Adrenal gland (tissue), 9 donors: ENCODE measurements at regions not wholly inside any gene's neighbourhood (a gene's known extent, or its start where the extent isn't known, plus 50 kb on each side); places are given as distances from the start of the nearest gene placed in this dataset.

Source experiments
- DNase-seq, 7 donors: peaks; one replicate each; pipeline ENCODE4 v3.0.0-alpha.2; 2019 to 2020
- H3K27ac ChIP-seq, 5 donors: fragments of 200-600 bp; sonication (generic) in 4 of 5; 1 replicate in 3 of 5; 2 replicates in 2 of 5; pipeline versions ENCODE4 v1.5.1 to v1.8.0; 2016 to 2020; ENCODE audit warnings: mild to moderate bottlenecking in 1 of 5
- H3K27me3 ChIP-seq: fragments of 200-600 bp; 2 replicates; pipeline ENCODE4 v1.8.0; 2021
- H3K36me3 ChIP-seq, 2 donors: fragments of 200-600 bp; replicated peaks in 1 of 2; 1 replicate in 1 of 2; 2 replicates in 1 of 2; pipeline versions ENCODE4 v1.5.1 to v1.8.0; 2018 to 2022
- H3K4me1 ChIP-seq, 2 donors: fragments of 200-600 bp; replicated peaks in 1 of 2; 1 replicate in 1 of 2; 2 replicates in 1 of 2; pipeline versions ENCODE4 v1.5.1 to v1.8.0; 2018 to 2021
- H3K4me3 ChIP-seq, 4 donors: fragments of 200-600 bp; sonication (generic) in 3 of 4; one replicate each; pipeline ENCODE4 v1.5.1; 2016 to 2018
- H3K9me3 ChIP-seq, 3 donors: fragments of 200-600 bp; sonication (generic) in 1 of 3; replicated peaks in 1 of 3; 1 replicate in 2 of 3; 2 replicates in 1 of 3; pipeline versions ENCODE4 v1.5.1 to v1.8.0; 2016 to 2021
- CTCF ChIP-seq, 6 experiments: fragments of 450-650 bp in 4 of 6; fragments of 200-600 bp in 2 of 6; sonication (generic) in 1 of 6; IDR thresholded peaks; 1 replicate in 5 of 6; 2 replicates in 1 of 6; pipeline versions ENCODE4 v1.5.1 to v1.8.0; 2016 to 2021; ENCODE audit warnings: antibody characterized with exemption in 6 of 6, mild to moderate bottlenecking in 2 of 6, moderate library complexity in 1 of 6
- POLR2A ChIP-seq, 2 donors: fragments of 450-650 bp; IDR thresholded peaks; one replicate each; pipeline ENCODE4 v1.6.1; 2017; ENCODE audit warnings: antibody characterized with exemption in 2 of 2, mild to moderate bottlenecking in 2 of 2, moderate library complexity in 1 of 2
- WGBS, 4 donors: extraction: QIAGEN DNeasy Blood & Tissue Kit in 2 of 4; methylation state at CpG; one replicate each; pipeline versions ENCODE4 v1.1.5 to v1.1.7; 2013 to 2017; 5-methylcytosine and 5-hydroxymethylcytosine counted together
- intact Hi-C, 2 donors: fragments of 100-400 bp; cut with DNase I; formaldehyde crosslinking; loops; one replicate each; pipeline versions ENCODE4 v1.14.1 to v1.15.0; 2022 to 2023
- donor health status: healthy with polysubstance abuse.
- donor health status: Bipolar disorder and iron deficiency.
- donor health status: DM: yes; HTN: yes; CAD: no.
- donor health status: DM: no; HTN: no; CAD: no.
- donor health status: DM: no; HTN: no; CAD: no.

- intact Hi-C loops: no loop called here
- no peak for DNase-seq
- no peak overlapping the region for H3K27ac ChIP-seq
- TF ChIP-seq POLR2A (IDR thresholded peaks at IDR 0.05) (no peak), CTCF (IDR thresholded peaks at IDR 0.05) (no peak)
- no peaks in the 10 kb centered on the region for H3K9me3 ChIP-seq
- no peaks in the 10 kb centered on the region for H3K36me3 ChIP-seq
- peaks cover 10% of the 10 kb centered on the region for H3K27me3 ChIP-seq
- WGBS, 4 donors: 48 to 86% (median 68%) methylated on average over 3 to 6 of the region's 6 CpGs
- H3K4me3 ChIP-seq: no peak overlapping the region
- H3K4me1 ChIP-seq: no peaks in the 10 kb centered on the region
Measured at GRCh38 chrX:39661116-39661907, 436.4 kb downstream of the BCOR start.

- intact Hi-C loops: no loop called here
- 39 to 73% (median 65%) methylated on average over 3 of the region's 3 CpGs for WGBS, 4 donors
- H3K4me1 ChIP-seq: no peaks in the 10 kb centered on the region
- no peak overlapping the region for H3K4me3 ChIP-seq
- no peak for DNase-seq
- H3K9me3 ChIP-seq: no peaks in the 10 kb centered on the region
- no peaks in the 10 kb centered on the region for H3K36me3 ChIP-seq
- TF ChIP-seq CTCF (IDR thresholded peaks at IDR 0.05) (no peak), POLR2A (IDR thresholded peaks at IDR 0.05) (no peak)
- no peak overlapping the region for H3K27ac ChIP-seq
- H3K27me3 ChIP-seq: peaks cover 12% of the 10 kb centered on the region
Measured at GRCh38 chrX:39665830-39666518, 431.8 kb downstream of the BCOR start.

- no peaks in the 10 kb centered on the region for H3K4me1 ChIP-seq
- peaks cover 12% of the 10 kb centered on the region for H3K27me3 ChIP-seq
- 73 to 84% (median 77%) methylated on average over 2 of the region's 2 CpGs; no CpG with 5 or more reads in 1 of the 4 donors for WGBS, 4 donors
- H3K36me3 ChIP-seq: no peaks in the 10 kb centered on the region
- TF ChIP-seq CTCF (IDR thresholded peaks at IDR 0.05): no peak
- H3K4me3 ChIP-seq: no peak overlapping the region
- no peak for DNase-seq
- H3K9me3 ChIP-seq: no peaks in the 10 kb centered on the region
- intact Hi-C loops: no loop called here
- no peak overlapping the region for H3K27ac ChIP-seq
Measured at GRCh38 chrX:39667191-39667590, 430.6 kb downstream of the BCOR start.

GRCh38 chrX:39667736-39668482, 429.8 kb downstream of the BCOR start:
- TF ChIP-seq POLR2A (IDR thresholded peaks at IDR 0.05): no peak
- no peak for TF ChIP-seq CTCF (IDR thresholded peaks at IDR 0.05)
- WGBS, 4 donors: 69 to 88% (median 77%) methylated on average over 6 to 9 of the region's 9 CpGs
- intact Hi-C loops: no loop called here

More at GRCh38 chrX:39667736-39668482, 429.8 kb downstream of the BCOR start:
- Histone ChIP-seq H3K9me3 (no peaks in the 10 kb centered on the region), H3K36me3 (no peaks in the 10 kb centered on the region), H3K27me3 (peaks cover 12% of the 10 kb centered on the region), H3K4me3 (no peak overlapping the region), H3K4me1 (no peaks in the 10 kb centered on the region), H3K27ac (no peak overlapping the region)
- DNase-seq: no peak
